Mesodermal cell (in vitro differentiated cells): ENCODE measurements at regions not wholly inside any gene's neighbourhood (a gene's known extent, or its start where the extent isn't known, plus 50 kb on each side); places are given as distances from the start of the nearest gene placed in this dataset.

Source experiments
- H3K27ac ChIP-seq: 2 replicates; pipeline ENCODE4 v1.7.0; 2013; ENCODE audit warnings: mild to moderate bottlenecking, low read depth, low read length, moderate library complexity; ENCODE audit not compliant: severe bottlenecking
- H3K36me3 ChIP-seq: 2 replicates; pipeline ENCODE4 v1.7.1; 2013; ENCODE audit warnings: mild to moderate bottlenecking, low read length, moderate library complexity; ENCODE audit not compliant: control insufficient read depth, insufficient read depth
- H3K4me1 ChIP-seq: one replicate; pipeline ENCODE4 v1.7.1; 2013; ENCODE audit warnings: mild to moderate bottlenecking, low read length; ENCODE audit not compliant: insufficient read depth, control insufficient read depth, poor library complexity, severe bottlenecking
- H3K4me3 ChIP-seq: 2 replicates; pipeline ENCODE4 v1.7.0; 2013; ENCODE audit warnings: low read length, control low read depth, mild to moderate bottlenecking; ENCODE audit not compliant: insufficient read depth, poor library complexity, severe bottlenecking; ENCODE audit errors: extremely low read depth
- H3K9me3 ChIP-seq: 2 replicates; pipeline ENCODE4 v1.7.1; 2013; ENCODE audit warnings: mild to moderate bottlenecking, low read length, moderate library complexity; ENCODE audit not compliant: control insufficient read depth
- WGBS, 2 experiments: methylation state at CpG; one replicate each; pipeline ENCODE4 v1.1.5; 2013; ENCODE audit warnings: missing lambda C conversion rate in 2 of 2; ENCODE audit not compliant: insufficient coverage in 2 of 2; 5-methylcytosine and 5-hydroxymethylcytosine counted together

- no peaks in the 10 kb centered on the region for H3K36me3 ChIP-seq
- no peak overlapping the region for H3K27ac ChIP-seq
- no peaks in the 10 kb centered on the region for H3K9me3 ChIP-seq
- no peak overlapping the region for H3K4me3 ChIP-seq
- WGBS, 2 experiments, result no CpG with 5 or more reads among the region's 1 CpG
- H3K4me1 ChIP-seq, result no peaks in the 10 kb centered on the region
These were observed 368.5 kb downstream of the INSC start for GRCh38 chr11:15483205-15483604.

DNA sequence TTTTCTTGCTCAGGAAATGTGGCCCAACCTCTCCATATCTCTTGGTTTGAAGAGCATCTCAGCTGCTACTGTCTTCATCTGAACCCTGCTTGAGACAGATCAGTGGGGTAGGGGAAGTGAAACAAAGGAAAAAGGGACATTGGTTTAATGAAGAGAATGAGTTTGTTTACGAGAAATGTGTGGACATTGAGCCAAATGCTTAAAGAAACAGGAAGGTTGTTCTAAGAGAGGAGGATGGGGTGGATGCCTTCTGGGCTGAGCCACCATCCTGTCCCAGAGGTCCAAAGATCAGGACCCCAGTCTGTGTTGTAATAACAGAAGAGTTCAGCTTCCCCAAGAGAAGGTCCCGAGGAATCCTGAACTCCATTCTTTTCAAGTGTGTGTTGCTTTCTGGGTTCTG lies 369.7 kb downstream of the INSC start:
- Histone ChIP-seq H3K4me3 (no peak overlapping the region), H3K4me1 (no peaks in the 10 kb centered on the region), H3K9me3 (no peaks in the 10 kb centered on the region), H3K27ac (no peak overlapping the region), H3K36me3 (no peaks in the 10 kb centered on the region)
- WGBS, 2 experiments, result 64 to 71% methylated on average over 2 of the region's 2 CpGs

- Histone ChIP-seq H3K4me1 (no peaks in the 10 kb centered on the region), H3K9me3 (no peaks in the 10 kb centered on the region), H3K27ac (no peak overlapping the region), H3K4me3 (no peak overlapping the region), H3K36me3 (no peaks in the 10 kb centered on the region)
- WGBS, 2 experiments, result 94 to 100% methylated on average over 1 to 2 of the region's 2 CpGs
These were observed 370.7 kb downstream of the INSC start for GRCh38 chr11:15485432-15485831.

DNA sequence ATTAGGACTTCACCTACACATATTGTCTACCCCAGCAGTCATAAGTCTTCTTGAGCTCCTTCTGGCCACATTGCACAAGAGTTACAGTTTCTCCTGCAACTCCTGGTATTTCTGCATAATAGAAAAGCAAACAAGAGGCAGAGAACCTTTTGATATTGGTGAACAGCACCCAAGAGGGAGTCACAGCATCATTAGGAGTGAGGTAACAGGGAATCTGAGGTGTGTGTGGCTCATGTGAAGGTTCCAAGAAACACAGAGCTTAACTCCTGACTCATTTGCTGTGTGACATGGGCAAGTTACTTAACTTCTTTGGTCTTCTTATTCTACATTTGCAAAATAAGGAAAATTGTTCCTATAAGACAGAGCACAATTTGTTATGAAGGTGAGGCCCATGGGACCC lies 374.6 kb downstream of the INSC start:
- Histone ChIP-seq H3K27ac (no peak overlapping the region), H3K36me3 (no peaks in the 10 kb centered on the region)

GRCh38 chr11:15490535-15490934 lies 375.8 kb downstream of the INSC start:
- no peaks in the 10 kb centered on the region for H3K9me3 ChIP-seq
- 100% methylated on average over 1 of the region's 1 CpG for WGBS, 2 experiments
- H3K4me3 ChIP-seq, result no peak overlapping the region
- no peak overlapping the region for H3K27ac ChIP-seq
- H3K36me3 ChIP-seq, result no peaks in the 10 kb centered on the region
- H3K4me1 ChIP-seq, result no peaks in the 10 kb centered on the region

More for the DNA sequence above, 374.6 kb downstream of the INSC start:
- Histone ChIP-seq H3K9me3 (no peaks in the 10 kb centered on the region), H3K4me3 (no peak overlapping the region), H3K4me1 (no peaks in the 10 kb centered on the region)

DNA sequence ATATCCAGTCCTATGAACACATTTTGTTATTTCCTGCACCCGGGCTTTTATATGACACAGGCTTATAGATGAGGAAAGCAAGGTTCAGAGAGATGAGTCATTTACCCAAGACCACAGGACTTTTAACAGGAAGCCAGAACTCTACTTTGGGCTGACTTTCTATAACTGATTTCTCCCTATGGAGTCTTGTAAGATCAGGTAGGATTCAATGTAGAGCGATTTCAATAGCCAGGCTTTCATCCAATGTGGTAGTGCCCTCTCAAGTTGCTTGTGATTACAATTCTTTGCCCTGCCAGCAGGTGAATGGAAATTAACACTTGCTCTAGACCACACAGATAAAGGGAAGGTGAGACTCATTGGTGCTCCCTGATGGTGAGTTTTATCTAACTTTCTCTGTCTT lies 378.3 kb downstream of the INSC start:
- Histone ChIP-seq H3K27ac (no peak overlapping the region), H3K4me3 (no peak overlapping the region), H3K4me1 (no peaks in the 10 kb centered on the region), H3K36me3 (no peaks in the 10 kb centered on the region), H3K9me3 (no peaks in the 10 kb centered on the region)
- 71 to 100% methylated on average over 1 of the region's 2 CpGs for WGBS, 2 experiments

DNA sequence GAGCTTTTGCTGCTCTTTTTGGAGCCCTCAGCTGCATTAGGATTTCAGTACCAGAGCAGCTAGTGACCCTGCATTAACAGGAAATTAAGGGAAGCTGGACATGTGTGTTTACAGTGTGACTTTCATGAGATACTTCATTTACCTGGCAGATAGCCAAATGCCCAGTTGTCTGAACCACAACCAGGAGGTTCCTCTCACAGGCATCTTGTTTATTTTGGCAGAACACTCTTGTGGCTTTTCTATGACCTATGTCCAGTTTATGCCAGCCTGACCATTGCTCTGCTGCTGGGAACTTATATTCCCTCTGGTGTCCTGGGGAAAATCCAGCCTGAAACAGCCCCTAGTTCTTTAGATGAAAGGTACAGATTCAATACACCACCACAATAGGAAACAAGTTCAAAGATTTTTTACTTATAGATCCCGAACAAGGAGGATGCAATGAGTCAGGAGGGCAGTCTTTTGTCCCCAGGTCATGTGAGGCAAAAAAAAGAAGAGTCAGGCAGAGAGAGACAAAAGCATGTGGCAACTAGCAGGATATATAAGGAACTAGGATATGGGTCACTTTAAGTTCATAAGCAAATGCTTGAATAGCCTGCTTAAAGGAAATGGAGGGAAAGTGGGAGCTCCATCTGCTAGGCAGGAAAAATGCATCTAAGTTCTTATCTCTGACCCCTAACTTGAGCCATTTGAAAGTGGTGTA lies 379.3 kb downstream of the INSC start:
- 86 to 100% methylated on average over 1 of the region's 1 CpG for WGBS, 2 experiments
- no peak overlapping the region for H3K4me3 ChIP-seq
- no peaks in the 10 kb centered on the region for H3K4me1 ChIP-seq
- H3K9me3 ChIP-seq, result no peaks in the 10 kb centered on the region
- H3K27ac ChIP-seq, result no peak overlapping the region
- H3K36me3 ChIP-seq, result no peaks in the 10 kb centered on the region

DNA sequence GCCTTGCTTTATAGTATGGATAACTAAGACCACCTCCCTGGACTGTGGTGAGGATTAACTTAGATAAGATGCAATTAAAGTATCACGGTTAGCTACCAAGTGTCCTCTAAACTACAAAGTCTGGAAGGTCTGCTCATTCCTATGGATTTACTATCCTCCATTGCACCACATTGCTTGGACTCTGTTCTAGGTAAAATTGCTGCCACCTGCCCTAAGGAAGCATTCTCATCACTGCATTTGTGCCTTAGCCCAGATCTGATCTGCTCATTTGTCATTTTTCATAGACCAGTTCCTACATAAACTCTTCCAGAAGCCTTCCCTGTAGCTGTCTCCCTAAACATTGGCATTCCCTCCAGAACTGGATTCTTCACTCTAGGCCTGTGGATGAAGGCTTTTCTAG lies 380.0 kb downstream of the INSC start:
- Histone ChIP-seq H3K4me3 (no peak overlapping the region), H3K36me3 (no peaks in the 10 kb centered on the region), H3K27ac (no peak overlapping the region), H3K9me3 (no peaks in the 10 kb centered on the region), H3K4me1 (no peaks in the 10 kb centered on the region)
- WGBS, 2 experiments, result 100% methylated on average over 1 of the region's 1 CpG; no CpG with 5 or more reads in 1 of the 2 experiments

GRCh38 chr11:15495462-15495861 lies 380.7 kb downstream of the INSC start:
- Histone ChIP-seq H3K4me1 (no peaks in the 10 kb centered on the region), H3K27ac (no peak overlapping the region), H3K36me3 (no peaks in the 10 kb centered on the region), H3K4me3 (no peak overlapping the region), H3K9me3 (no peaks in the 10 kb centered on the region)
- 64 to 100% methylated on average over 1 to 2 of the region's 3 CpGs for WGBS, 2 experiments

DNA sequence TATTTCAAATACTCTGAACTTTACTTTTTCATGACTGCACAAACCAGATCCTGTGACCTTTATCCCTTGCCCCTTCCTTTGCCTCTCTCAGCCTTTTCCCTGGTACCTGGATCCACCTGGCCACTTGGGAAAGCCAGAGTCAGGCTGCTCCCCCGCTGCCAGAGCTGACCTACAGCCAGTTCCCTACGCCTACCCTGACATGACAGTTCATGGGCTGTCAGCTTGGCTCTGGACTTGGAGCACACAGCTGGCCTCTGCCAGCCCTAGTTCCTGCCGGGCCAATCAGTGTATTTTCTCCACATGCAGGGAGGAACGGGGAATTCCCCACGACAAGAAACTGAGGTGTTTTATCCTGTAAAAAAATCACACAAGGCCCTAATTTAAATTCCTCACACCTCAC lies 382.6 kb downstream of the INSC start:
- 69 to 81% methylated on average over 2 to 3 of the region's 5 CpGs for WGBS, 2 experiments
- Histone ChIP-seq H3K4me3 (no peak overlapping the region), H3K9me3 (no peaks in the 10 kb centered on the region), H3K4me1 (no peaks in the 10 kb centered on the region), H3K36me3 (no peaks in the 10 kb centered on the region), H3K27ac (no peak overlapping the region)

- H3K4me3 ChIP-seq, result no peak overlapping the region
- no peaks in the 10 kb centered on the region for H3K4me1 ChIP-seq
- WGBS, 2 experiments, result 100% methylated on average over 1 to 2 of the region's 3 CpGs
- no peaks in the 10 kb centered on the region for H3K36me3 ChIP-seq
- H3K9me3 ChIP-seq, result no peaks in the 10 kb centered on the region
- H3K27ac ChIP-seq, result no peak overlapping the region
These were observed 385.0 kb downstream of the INSC start for GRCh38 chr11:15499674-15500073.
